ENCODE measurements at regions not wholly inside any gene's neighbourhood (a gene's known extent, or its start where the extent isn't known, plus 50 kb on each side); places are given as distances from the start of the nearest gene placed in this dataset.

DNA sequence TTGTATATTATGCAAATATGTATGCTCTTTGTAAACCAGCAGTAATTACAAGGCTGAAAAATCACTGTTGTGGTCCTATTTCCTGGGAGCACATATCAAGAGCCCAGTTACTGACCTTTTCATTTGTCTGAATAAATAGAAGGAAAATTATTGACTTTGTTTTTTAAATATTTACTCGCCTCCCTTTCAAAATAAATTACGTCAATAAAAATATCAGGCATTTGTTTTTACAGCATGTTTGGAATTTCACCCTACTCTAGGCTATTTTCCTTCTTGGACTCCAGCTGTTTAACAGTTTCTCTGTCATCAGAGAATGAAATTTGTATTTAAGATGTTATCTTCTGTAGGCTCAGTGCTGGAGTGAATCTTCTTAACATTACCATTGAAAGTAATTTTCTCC is 59.9 kb upstream of the LRATD1 start:
- DNase-seq (ENCODE audit: low read depth) = no peak

DNA sequence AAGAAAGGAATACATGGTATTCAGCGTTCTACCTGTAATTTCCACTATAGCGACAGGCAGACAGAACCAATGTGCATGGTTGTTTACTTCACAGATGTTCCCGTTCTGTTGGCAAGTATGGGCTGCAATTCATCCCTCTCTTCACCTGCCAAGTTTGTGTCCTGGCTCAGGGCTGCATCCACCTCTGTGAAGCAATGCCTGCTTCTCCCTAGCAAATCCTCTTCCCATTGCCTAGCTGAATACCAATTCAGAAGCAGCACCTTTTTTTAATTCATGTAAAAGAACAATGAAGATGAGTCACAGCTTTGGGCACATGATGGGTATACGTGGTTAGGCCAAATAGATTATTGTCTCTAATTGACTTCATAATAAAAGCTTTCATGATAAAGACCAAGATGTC is 54.7 kb upstream of the LRATD1 start:
- no peak for DNase-seq (ENCODE audit: low read depth)

Data from HS-27A (cell line).